GM12878 (cell line): ENCODE measurements at regions not wholly inside any gene's neighbourhood (a gene's known extent, or its start where the extent isn't known, plus 50 kb on each side); places are given as distances from the start of the nearest gene placed in this dataset.

ENCODE experiments used
- ATAC-seq: fragments of 200-7000 bp; cut with Tn5 transposase; 3 replicates; pipeline ENCODE4 v1.9.1; 2020; ENCODE audit warnings: mild to moderate bottlenecking, moderate library complexity
- BruUV-seq: library from RNA; stranded (reverse); fragments of 400-500 nt; replicated peaks from 2 replicates; lab custom pipeline; 2021; lab: Mats Ljungman, UMichigan
- CTCF ChIA-PET: fragments of 300-600 bp; sonication (Branson Sonifier 250); formaldehyde crosslinking; extraction: SDS; loops from one replicate; lab custom pipeline; 2021; ENCODE audit warnings: inconsistent platforms; lab: Yijun Ruan, JAX
- POLR2A ChIA-PET: fragments of 350-600 bp; formaldehyde crosslinking; extraction: SDS; loops from one replicate; lab custom pipeline; 2021; ENCODE audit warnings: inconsistent platforms; lab: Charles Lee
- RAD21 ChIA-PET: fragments of 300-600 bp; sonication (Branson Sonifier 250); formaldehyde crosslinking; loops from one replicate; lab custom pipeline; 2023; ENCODE audit warnings: antibody characterized with exemption; ENCODE audit not compliant: unreplicated experiment; lab: Charles Lee
- SMC1A ChIA-PET: fragments of 300-600 bp; sonication (Branson Sonifier 250); formaldehyde crosslinking; loops from one replicate; lab custom pipeline; 2023; ENCODE audit not compliant: unreplicated experiment, uncharacterized antibody; lab: Charles Lee
- DNase-seq: peaks from one replicate; pipeline ENCODE4 v3.0.0-alpha.2; 2011; ENCODE audit warnings: low read depth, low spot score
- FAIRE-seq: peaks from 3 replicates; lab custom pipeline; 2011; peaks lifted over from hg19 to GRCh38; lab: Jason Lieb, UNC
- H2AFZ ChIP-seq: 2 replicates; pipeline ENCODE4 v1.6.0; 2011; ENCODE audit warnings: low read depth, low read length, control low read depth; ENCODE audit not compliant: control insufficient read depth
- H3K27ac ChIP-seq: 2 replicates; pipeline ENCODE4 v1.5.1; 2011; ENCODE audit warnings: control low read depth; ENCODE audit not compliant: control insufficient read depth, insufficient read depth
- H3K27me3 ChIP-seq, 2 experiments: replicated peaks in 1 of 2; 2 replicates each; pipeline versions ENCODE4 v1.6.0 to v1.6.1; 2011; ENCODE audit warnings: low read length in 1 of 2; ENCODE audit not compliant: control insufficient read depth in 2 of 2, insufficient read depth in 2 of 2
- H3K36me3 ChIP-seq, 2 experiments: 2 replicates each; pipeline ENCODE4 v1.5.1; 2011; ENCODE audit warnings: low read length in 1 of 2; ENCODE audit not compliant: control insufficient read depth in 2 of 2, insufficient read depth in 2 of 2
- H3K4me1 ChIP-seq: 2 replicates; pipeline ENCODE4 v1.6.1; 2011; ENCODE audit warnings: mild to moderate bottlenecking, low read length, moderate library complexity, mixed read lengths; ENCODE audit not compliant: control insufficient read depth, insufficient read depth
- H3K4me2 ChIP-seq: 2 replicates; pipeline ENCODE4 v1.6.0; 2011; ENCODE audit warnings: control low read depth; ENCODE audit not compliant: control insufficient read depth, insufficient read depth
- H3K4me3 ChIP-seq: fragments of 200-600 bp; sonication (generic); 2 replicates; pipeline ENCODE4 v1.5.1; 2016
- H3K79me2 ChIP-seq: 2 replicates; pipeline ENCODE4 v1.6.0; 2011; ENCODE audit warnings: low read length; ENCODE audit not compliant: control insufficient read depth, insufficient read depth
- H3K9ac ChIP-seq: 2 replicates; pipeline ENCODE4 v1.8.0; 2011; ENCODE audit warnings: low read length, control low read depth, mixed read lengths; ENCODE audit not compliant: control insufficient read depth, insufficient read depth
- H3K9me3 ChIP-seq: replicated peaks from 3 replicates; pipeline ENCODE4 v1.5.1; 2011; ENCODE audit warnings: mild to moderate bottlenecking, low read length; ENCODE audit not compliant: control insufficient read depth, insufficient read depth
- H4K20me1 ChIP-seq: 2 replicates; pipeline ENCODE4 v1.6.0; 2011; ENCODE audit not compliant: control insufficient read depth, insufficient read depth
- ATF7 ChIP-seq: fragments of 450-650 bp; IDR thresholded peaks from 2 replicates; pipeline ENCODE4 v1.6.1; 2016; ENCODE audit warnings: low read depth, mild to moderate bottlenecking
- CREB1 ChIP-seq: IDR thresholded peaks from 2 replicates; pipeline ENCODE4 v1.6.1; 2012; ENCODE audit warnings: low read depth, mild to moderate bottlenecking, inconsistent platforms
- DPF2 ChIP-seq: fragments of 450-650 bp; IDR thresholded peaks from 2 replicates; pipeline ENCODE4 v1.6.1; 2017; ENCODE audit warnings: mild to moderate bottlenecking
- MYB ChIP-seq: fragments of 150-350 bp; IDR thresholded peaks from 2 replicates; pipeline ENCODE4 v1.6.1; 2014; ENCODE audit warnings: mild to moderate bottlenecking, low read depth, low read length, borderline replicate concordance
- POLR2AphosphoS2 ChIP-seq: IDR thresholded peaks from 2 replicates; pipeline ENCODE4 v1.6.1; 2011; ENCODE audit warnings: low read depth, mild to moderate bottlenecking, low read length, improper control_type of control experiment, moderate library complexity
- RAD51 ChIP-seq: fragments of 450-650 bp; IDR thresholded peaks from 2 replicates; pipeline ENCODE4 v1.6.1; 2016; ENCODE audit warnings: moderate library complexity, mild to moderate bottlenecking, inconsistent platforms
- RBBP5 ChIP-seq: fragments of 200-600 bp; sonication (generic); conservative IDR thresholded peaks from 2 replicates; pipeline ENCODE4 v1.6.1; 2016
- TAF1 ChIP-seq: IDR thresholded peaks from 2 replicates; pipeline ENCODE4 v1.6.1; 2011; ENCODE audit warnings: mild to moderate bottlenecking, low read depth, low read length, borderline replicate concordance
- ZBED1 ChIP-seq: IDR thresholded peaks from 2 replicates; pipeline ENCODE4 v1.6.1; 2016; ENCODE audit warnings: borderline replicate concordance
- ZNF384 ChIP-seq: IDR thresholded peaks from 2 replicates; pipeline ENCODE4 v1.6.1; 2012; ENCODE audit warnings: low read depth, mild to moderate bottlenecking, low read length, improper control_type of control experiment, borderline replicate concordance
- WGBS: methylation state at CpG from one replicate; pipeline ENCODE4 v1.1.6; 2016; ENCODE audit warnings: low lambda C conversion rate; ENCODE audit not compliant: insufficient replicate concordance, insufficient coverage; ENCODE audit errors: missing lambda C conversion rate; 5-methylcytosine and 5-hydroxymethylcytosine counted together
- in situ Hi-C: fragments of 300-500 bp; cut with MboI; formaldehyde crosslinking; loops from 9 replicates; pipeline ENCODE4 v1.14.3; 2018; ENCODE audit warnings: mixed read lengths
- intact Hi-C: fragments of 100-400 bp; cut with micrococcal nuclease; formaldehyde crosslinking; loops from one replicate; pipeline ENCODE4 v1.14.2; 2022; ENCODE audit not compliant: unreplicated experiment
- TF ChIP-seq, protein P1 (sequence below): IDR thresholded peaks from 2 replicates; pipeline ENCODE4 v1.6.1; 2012; ENCODE audit warnings: improper control_type of control experiment, low read depth, low read length; ENCODE audit not compliant: insufficient replicate concordance
- TF ChIP-seq, protein P2 (sequence below): fragments of 450-650 bp; IDR thresholded peaks from 2 replicates; pipeline ENCODE4 v1.6.1; 2017; ENCODE audit warnings: antibody characterized with exemption, mild to moderate bottlenecking, moderate library complexity
- TF ChIP-seq, protein P3 (sequence below): fragments of 450-650 bp; IDR thresholded peaks from 2 replicates; pipeline ENCODE4 v1.6.1; 2017; ENCODE audit warnings: mild to moderate bottlenecking, moderate library complexity

DNA sequence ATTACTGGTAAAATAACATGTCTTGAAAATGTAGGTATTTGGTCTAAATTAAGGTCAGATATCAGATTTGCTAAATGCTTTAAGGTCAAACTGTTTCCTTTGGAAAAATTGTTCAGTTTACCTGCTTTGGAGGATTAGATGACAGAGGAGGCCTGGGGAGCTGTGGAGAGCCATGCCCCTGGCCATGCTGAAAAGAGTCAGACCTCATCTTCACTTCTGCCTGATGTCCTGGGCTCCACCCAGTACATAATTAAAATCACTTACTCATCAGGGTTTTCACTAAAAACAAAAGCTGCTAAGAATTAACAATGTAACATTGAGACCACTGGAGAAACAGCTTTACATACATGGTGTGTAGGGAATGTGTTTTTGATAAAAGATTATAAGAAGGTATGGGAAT lies 60.8 kb upstream of the UNC93A start (continued):
- TF ChIP-seq, protein P1, sequence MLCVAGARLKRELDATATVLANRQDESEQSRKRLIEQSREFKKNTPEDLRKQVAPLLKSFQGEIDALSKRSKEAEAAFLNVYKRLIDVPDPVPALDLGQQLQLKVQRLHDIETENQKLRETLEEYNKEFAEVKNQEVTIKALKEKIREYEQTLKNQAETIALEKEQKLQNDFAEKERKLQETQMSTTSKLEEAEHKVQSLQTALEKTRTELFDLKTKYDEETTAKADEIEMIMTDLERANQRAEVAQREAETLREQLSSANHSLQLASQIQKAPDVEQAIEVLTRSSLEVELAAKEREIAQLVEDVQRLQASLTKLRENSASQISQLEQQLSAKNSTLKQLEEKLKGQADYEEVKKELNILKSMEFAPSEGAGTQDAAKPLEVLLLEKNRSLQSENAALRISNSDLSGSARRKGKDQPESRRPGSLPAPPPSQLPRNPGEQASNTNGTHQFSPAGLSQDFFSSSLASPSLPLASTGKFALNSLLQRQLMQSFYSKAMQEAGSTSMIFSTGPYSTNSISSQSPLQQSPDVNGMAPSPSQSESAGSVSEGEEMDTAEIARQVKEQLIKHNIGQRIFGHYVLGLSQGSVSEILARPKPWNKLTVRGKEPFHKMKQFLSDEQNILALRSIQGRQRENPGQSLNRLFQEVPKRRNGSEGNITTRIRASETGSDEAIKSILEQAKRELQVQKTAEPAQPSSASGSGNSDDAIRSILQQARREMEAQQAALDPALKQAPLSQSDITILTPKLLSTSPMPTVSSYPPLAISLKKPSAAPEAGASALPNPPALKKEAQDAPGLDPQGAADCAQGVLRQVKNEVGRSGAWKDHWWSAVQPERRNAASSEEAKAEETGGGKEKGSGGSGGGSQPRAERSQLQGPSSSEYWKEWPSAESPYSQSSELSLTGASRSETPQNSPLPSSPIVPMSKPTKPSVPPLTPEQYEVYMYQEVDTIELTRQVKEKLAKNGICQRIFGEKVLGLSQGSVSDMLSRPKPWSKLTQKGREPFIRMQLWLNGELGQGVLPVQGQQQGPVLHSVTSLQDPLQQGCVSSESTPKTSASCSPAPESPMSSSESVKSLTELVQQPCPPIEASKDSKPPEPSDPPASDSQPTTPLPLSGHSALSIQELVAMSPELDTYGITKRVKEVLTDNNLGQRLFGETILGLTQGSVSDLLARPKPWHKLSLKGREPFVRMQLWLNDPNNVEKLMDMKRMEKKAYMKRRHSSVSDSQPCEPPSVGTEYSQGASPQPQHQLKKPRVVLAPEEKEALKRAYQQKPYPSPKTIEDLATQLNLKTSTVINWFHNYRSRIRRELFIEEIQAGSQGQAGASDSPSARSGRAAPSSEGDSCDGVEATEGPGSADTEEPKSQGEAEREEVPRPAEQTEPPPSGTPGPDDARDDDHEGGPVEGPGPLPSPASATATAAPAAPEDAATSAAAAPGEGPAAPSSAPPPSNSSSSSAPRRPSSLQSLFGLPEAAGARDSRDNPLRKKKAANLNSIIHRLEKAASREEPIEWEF: no peak
- TF ChIP-seq POLR2AphosphoS2 (no peak), RBBP5 (no peak), ZBED1 (no peak), RAD51 (no peak), TAF1 (no peak)
- TF ChIP-seq, all 136 proteins: peak for 0

DNA sequence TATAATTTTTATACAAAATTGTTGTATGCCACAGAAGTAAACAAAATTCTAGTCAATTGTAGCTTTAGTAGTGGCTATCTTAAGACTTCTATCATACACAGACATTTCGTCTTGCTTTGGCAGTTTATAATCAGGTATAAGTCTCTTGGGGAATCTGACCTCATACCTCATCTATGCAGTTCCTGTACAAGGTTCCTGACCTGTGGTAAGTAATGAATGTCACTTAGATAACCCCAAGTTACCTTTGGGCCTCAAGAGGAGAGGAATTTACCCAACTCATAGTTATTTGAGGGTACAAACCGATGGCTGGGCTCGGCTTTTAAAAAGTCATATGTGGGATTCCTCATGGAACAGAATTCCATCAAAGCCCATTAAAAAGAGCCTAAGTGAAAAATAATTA lies 58.8 kb upstream of the UNC93A start:
- Histone ChIP-seq H4K20me1 (no peaks in the 10 kb centered on the region), H3K9me3 (no peaks in the 10 kb centered on the region), H2AFZ (no peak overlapping the region), H3K27me3 (peaks cover 6% of the 10 kb centered on the region in 2 experiments), H3K36me3 (no peaks in the 10 kb centered on the region), H3K4me1 (no peaks in the 10 kb centered on the region), H3K27ac (no peak overlapping the region), H3K4me2 (no peak overlapping the region), H3K79me2 (no peaks in the 10 kb centered on the region), H3K4me3 (no peak overlapping the region), H3K9ac (no peak overlapping the region)
- DNase-seq (no peak), ATAC-seq (no peak), FAIRE-seq (no peak)
- BruUV-seq: no TSS peak
- POLR2A ChIA-PET: no interaction called here
- intact Hi-C loops (no loop called here), in situ Hi-C loops (no loop called here)
- 1% methylated on average over 3 of the region's 3 CpGs for WGBS
- CTCF ChIA-PET: no interaction called here
- SMC1A ChIA-PET: no interaction called here
- RAD21 ChIA-PET: no interaction called here
- TF ChIP-seq MYB: no peak
- TF ChIP-seq DPF2: no peak
- TF ChIP-seq CREB1: no peak
- no peak for TF ChIP-seq ATF7
- TF ChIP-seq, protein P2, sequence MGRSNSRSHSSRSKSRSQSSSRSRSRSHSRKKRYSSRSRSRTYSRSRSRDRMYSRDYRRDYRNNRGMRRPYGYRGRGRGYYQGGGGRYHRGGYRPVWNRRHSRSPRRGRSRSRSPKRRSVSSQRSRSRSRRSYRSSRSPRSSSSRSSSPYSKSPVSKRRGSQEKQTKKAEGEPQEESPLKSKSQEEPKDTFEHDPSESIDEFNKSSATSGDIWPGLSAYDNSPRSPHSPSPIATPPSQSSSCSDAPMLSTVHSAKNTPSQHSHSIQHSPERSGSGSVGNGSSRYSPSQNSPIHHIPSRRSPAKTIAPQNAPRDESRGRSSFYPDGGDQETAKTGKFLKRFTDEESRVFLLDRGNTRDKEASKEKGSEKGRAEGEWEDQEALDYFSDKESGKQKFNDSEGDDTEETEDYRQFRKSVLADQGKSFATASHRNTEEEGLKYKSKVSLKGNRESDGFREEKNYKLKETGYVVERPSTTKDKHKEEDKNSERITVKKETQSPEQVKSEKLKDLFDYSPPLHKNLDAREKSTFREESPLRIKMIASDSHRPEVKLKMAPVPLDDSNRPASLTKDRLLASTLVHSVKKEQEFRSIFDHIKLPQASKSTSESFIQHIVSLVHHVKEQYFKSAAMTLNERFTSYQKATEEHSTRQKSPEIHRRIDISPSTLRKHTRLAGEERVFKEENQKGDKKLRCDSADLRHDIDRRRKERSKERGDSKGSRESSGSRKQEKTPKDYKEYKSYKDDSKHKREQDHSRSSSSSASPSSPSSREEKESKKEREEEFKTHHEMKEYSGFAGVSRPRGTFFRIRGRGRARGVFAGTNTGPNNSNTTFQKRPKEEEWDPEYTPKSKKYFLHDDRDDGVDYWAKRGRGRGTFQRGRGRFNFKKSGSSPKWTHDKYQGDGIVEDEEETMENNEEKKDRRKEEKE: no peak
- TF ChIP-seq ZNF384: no peak
- TF ChIP-seq, protein P3, sequence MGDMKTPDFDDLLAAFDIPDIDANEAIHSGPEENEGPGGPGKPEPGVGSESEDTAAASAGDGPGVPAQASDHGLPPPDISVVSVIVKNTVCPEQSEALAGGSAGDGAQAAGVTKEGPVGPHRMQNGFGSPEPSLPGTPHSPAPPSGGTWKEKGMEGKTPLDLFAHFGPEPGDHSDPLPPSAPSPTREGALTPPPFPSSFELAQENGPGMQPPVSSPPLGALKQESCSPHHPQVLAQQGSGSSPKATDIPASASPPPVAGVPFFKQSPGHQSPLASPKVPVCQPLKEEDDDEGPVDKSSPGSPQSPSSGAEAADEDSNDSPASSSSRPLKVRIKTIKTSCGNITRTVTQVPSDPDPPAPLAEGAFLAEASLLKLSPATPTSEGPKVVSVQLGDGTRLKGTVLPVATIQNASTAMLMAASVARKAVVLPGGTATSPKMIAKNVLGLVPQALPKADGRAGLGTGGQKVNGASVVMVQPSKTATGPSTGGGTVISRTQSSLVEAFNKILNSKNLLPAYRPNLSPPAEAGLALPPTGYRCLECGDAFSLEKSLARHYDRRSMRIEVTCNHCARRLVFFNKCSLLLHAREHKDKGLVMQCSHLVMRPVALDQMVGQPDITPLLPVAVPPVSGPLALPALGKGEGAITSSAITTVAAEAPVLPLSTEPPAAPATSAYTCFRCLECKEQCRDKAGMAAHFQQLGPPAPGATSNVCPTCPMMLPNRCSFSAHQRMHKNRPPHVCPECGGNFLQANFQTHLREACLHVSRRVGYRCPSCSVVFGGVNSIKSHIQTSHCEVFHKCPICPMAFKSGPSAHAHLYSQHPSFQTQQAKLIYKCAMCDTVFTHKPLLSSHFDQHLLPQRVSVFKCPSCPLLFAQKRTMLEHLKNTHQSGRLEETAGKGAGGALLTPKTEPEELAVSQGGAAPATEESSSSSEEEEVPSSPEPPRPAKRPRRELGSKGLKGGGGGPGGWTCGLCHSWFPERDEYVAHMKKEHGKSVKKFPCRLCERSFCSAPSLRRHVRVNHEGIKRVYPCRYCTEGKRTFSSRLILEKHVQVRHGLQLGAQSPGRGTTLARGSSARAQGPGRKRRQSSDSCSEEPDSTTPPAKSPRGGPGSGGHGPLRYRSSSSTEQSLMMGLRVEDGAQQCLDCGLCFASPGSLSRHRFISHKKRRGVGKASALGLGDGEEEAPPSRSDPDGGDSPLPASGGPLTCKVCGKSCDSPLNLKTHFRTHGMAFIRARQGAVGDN: no peak
